Erythroblast (primary cell): ENCODE measurements at regions not wholly inside any gene's neighbourhood (a gene's known extent, or its start where the extent isn't known, plus 50 kb on each side); places are given as distances from the start of the nearest gene placed in this dataset.

ENCODE experiments used
- GATA1 ChIP-seq: IDR thresholded peaks from 2 replicates; pipeline ENCODE4 v1.6.1; 2011; ENCODE audit warnings: low read depth, mild to moderate bottlenecking, control low read depth, low read length, moderate library complexity
- POLR2A ChIP-seq: IDR thresholded peaks from 2 replicates; pipeline ENCODE4 v1.6.1; 2011; ENCODE audit warnings: mild to moderate bottlenecking, low read length

- TF ChIP-seq POLR2A (no peak), GATA1 (no peak)
These were observed 114.4 kb upstream of the NEBL start for GRCh38 chr10:21011433-21012018.
